Activated CD4-positive, alpha-beta T cell treated with anti-CD3 and anti-CD28 coated beads, Interleukin-2, amount 50 U/mL, for 4 hours (primary cell): ENCODE measurements at regions not wholly inside any gene's neighbourhood (a gene's known extent, or its start where the extent isn't known, plus 50 kb on each side); places are given as distances from the start of the nearest gene placed in this dataset.

Experiments
- DNase-seq, 2 experiments: peaks; one replicate each; pipeline ENCODE4 v3.0.0-alpha.2; 2020

- DNase-seq, result no peak
These were observed 1475.2 kb downstream of the TBC1D22A start for GRCh38 chr22:48237466-48238283.

DNA sequence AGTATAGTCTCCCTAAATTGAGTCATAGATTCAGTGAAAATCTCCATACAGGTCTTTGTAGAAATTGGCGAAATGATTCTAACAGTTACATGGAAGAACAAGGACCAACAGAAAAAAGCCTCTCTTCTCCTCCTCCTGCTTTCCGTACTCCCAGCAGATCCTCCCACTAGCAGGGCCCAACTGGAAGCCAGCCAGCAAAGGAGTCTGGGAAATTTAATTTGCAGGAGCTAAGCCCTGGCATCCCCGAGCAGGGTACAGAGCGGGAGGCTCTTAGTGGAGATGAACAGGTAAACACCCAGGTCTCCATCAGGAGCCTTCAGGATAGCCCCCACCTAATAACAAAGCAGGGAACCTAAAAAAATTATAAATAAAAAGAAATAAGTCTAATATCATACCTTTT is 1473.8 kb downstream of the TBC1D22A start:
- DNase-seq, result no peak

- DNase-seq, result no peak
These were observed 1473.3 kb downstream of the TBC1D22A start for GRCh38 chr22:48235744-48236143.

GRCh38 chr22:48234011-48234410 is 1471.6 kb downstream of the TBC1D22A start:
- DNase-seq, result no peak

DNA sequence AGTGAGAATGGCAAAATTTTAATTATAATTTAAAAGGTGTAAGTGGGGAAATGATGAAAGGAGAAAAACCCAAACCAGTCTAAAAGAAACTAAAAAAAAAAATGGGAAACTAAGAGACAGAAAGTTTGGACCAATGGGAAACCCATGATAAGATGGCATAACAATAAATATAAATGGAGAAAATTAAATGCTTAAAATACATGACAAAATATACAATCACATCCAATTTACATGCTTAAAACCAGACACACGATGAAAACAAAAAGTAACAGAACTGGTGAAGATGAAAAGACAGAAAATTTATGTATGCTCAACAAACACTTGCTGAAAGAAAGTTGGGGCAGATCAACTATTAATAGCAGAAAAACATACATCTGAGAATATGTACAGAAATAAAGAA is 1471.1 kb downstream of the TBC1D22A start:
- no peak for DNase-seq

DNA sequence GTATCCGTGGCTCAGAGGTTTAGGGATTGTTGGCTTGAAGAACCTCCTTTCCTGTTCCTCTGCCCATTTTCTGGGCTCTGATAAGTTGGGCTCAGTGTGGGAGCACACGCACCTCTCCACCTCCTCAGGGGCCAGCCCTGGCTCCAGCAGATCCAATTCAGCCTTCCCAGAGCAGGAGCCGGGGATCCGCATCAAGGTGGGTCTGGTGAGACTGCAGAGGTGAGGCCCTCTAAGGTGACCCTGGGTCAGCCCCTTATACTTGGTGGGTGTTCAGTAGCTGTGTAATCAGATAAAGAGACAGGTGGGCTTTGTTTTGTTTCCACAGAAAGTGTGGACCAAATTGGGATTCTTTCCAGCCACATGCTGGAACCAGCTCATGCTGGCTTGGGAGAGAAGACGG is 1466.0 kb downstream of the TBC1D22A start:
- no peak for DNase-seq

DNA sequence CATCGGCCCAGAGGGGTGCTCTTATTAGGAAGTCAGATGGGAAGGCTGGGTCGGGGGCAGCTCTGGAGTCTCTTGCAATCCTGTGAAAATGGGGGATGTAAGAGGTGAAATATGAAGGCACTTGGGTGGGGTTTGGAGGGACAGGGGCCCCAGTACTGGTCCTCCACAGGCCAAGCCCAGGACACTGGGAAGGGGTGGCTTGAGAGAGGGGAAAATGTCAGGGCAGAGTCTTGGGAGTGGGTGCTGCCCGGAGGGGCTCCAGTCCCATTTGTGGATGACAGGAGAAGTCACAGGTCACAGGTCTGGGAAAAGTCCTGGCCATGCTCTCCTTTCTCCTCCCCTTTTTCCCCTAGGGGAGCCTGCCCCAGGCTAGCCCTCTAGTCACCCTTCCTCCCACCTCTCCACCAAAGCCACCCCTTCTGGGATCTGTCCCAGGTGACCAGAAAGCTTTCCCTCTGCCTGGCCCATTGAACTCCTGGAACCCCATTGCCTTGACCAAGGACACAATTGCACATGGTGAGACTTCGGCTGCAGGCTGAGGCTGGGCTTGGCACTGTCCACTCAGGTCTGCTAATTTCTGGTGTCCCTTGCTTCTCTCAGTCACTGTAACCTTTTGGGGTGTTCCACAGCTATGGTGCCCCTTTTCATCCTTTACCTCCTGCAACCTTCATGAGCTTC is 1465.0 kb downstream of the TBC1D22A start:
- no peak for DNase-seq

DNA sequence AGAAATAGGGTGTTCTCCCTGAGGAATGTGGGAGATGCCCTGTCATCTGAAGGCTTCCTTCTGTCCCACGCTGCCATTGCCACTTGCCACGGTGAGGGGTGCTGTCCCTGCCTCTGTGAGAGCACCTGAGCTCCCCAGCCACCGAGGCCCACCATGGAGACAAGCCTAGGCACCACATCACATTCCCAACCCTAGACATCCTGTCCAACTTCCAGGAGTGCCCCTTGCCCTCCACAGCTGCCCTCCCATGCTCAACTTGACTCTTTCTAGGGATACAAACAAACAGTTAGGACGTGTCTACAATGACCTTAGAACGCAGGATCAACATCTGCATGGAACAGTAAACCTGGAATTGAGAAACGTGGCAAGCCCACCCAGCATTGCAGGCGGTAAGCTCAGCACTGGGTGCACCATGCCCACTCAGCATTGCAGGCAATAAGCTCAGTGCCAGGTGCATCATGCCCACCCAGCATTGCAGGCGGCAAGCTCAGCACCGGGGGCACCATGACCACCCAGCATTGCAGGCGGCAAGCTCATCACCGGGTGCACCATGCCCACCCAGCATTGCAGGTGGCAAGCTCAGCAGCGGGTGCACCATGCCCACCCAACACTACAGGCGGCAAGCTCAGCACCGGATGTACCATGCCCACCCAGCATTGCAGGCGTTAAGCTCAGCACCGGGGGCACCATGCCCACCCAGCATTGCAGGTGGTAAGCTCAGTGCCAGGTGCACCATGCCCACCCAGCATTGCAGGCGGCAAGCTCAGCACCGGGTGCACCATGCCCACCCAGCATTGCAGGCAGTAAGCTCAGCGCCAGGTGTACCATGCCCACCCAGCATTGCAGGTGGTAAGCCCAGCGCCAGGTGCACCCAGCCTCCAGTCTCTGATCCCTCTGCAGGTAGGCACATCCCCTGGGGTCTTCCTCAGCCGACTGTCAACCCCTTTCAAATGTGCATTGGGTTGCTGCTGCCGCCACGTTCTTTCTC is 1463.9 kb downstream of the TBC1D22A start:
- no peak for DNase-seq

- no peak for DNase-seq
These were observed 1461.9 kb downstream of the TBC1D22A start for GRCh38 chr22:48224332-48224731.

DNA sequence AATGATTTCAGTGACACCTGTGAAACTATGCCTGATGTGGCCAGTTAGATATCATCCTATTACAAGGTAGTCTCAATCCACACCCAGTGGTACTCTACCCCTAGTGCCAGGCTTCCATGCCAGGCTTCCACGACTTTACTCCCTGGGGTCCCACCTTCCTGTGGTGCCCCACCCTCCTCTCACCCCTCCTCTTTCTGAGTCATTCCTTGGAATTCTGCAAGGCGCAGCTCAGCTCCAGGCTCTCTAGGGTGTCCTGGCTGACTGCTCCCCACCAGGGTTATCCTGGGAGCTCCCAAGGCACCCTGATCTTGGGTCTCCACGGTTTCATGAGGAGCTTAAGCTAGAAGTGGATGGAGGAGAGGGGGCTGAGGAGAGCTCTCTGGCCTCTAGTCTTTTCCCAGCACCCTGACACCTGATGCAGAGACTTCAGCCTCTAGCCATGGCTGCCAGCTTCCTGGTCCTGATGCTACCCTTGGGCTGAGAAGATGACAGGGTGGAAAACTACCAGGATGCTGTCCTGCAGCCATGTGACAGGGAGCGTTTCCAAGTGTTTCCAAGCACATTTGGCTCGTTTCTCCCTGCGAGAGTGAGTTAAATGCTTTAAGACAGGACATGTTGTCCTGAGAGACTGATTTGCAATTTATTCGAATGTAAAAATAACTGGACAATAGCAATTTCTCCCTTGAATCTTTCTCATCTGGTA is 1461.2 kb downstream of the TBC1D22A start:
- DNase-seq, result no peak

- DNase-seq, result no peak
These were observed 1460.5 kb downstream of the TBC1D22A start for GRCh38 chr22:48222742-48223487.

GRCh38 chr22:48218889-48219420 is 1456.5 kb downstream of the TBC1D22A start:
- no peak for DNase-seq

DNA sequence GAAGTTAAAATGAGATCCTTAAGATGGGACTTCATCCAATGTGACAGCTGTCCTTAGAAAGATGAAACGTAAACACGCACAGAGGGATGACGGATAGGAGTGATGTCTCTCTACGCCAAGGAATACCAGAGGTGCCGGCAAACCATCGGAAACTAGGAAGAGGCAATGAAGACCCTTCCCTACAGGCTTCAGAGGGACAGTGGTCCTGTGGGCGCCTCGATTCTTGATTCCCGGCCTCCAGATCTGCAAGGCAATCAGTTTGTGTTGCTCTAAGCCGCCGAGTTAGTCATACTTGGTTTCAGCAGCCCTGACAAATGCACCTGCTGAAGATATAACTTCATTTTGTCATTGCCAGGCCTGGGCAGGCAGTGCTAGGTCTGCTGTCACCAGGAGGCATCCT is 1455.1 kb downstream of the TBC1D22A start:
- no peak for DNase-seq

DNA sequence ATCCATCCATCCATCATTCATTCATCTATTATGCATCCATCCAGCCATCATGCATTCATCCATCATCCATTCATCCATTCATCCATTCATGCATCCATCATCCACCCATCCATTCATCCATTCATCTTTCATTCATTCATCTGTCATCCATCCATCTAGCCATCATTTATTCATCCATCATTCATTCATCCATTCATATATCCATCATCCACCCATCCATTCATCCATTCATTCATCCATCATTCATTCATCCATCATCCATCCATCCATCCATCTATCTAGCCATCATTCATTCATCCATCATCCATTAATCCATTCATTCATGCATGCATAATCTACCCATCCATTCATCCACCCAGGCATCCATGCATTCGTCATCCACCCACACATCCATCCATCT is 1450.3 kb downstream of the TBC1D22A start:
- DNase-seq, result no peak

DNA sequence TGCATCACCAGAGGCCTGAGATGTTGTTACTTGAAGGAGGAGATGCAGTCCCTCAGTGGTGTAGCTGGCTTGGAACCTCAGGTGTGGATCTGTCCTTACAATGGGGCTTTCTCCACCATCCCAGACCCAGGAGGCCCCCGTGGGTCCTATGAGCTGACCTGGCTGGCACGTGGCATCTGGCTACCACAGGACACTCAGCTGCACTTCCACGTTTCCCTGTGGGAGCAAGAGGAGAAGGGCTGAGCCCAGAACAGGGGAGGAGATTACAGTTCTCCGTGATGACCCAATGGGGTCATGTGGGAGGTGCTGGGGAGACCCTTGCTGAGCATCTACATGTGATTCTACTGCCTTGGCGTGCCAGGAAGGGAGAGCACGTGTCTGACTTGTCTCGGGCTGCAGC is 1448.4 kb downstream of the TBC1D22A start:
- DNase-seq, result no peak

GRCh38 chr22:48210198-48210580 is 1447.7 kb downstream of the TBC1D22A start:
- DNase-seq, result no peak

DNA sequence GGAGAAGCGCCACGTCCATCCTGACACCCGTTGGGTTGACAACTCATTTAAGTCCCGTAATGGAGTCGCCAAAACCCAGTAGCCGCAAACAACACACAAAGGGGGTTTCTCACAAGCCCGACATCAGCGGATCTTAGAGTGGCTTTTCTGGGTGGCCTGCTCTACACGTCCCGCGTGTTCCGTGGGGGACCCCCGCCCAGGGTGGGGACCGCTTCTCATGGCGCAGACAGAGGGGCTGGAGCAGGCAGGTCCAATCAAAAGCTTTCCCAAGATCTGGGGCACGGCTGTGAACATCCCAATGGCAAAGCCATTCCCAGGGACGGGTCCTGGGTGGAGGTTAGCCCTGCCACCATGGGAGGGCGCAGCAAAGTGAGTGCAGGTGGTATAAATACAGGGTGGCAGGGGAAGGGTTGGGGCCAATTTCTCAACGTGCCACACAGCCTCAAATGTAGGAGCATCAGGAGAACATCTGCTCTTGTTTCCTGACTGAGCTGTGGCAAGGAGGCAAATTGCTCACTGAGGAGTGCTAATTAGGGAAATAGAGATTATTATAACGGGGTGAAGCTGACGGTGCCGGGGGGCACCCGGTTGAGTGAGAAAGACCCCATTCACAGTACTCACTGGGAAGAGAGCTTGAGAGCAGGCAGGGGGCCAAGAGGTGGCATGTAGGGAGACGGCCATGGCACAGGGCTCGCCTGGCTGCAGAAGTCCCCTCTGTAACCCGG is 1447.2 kb downstream of the TBC1D22A start:
- DNase-seq, result no peak

DNA sequence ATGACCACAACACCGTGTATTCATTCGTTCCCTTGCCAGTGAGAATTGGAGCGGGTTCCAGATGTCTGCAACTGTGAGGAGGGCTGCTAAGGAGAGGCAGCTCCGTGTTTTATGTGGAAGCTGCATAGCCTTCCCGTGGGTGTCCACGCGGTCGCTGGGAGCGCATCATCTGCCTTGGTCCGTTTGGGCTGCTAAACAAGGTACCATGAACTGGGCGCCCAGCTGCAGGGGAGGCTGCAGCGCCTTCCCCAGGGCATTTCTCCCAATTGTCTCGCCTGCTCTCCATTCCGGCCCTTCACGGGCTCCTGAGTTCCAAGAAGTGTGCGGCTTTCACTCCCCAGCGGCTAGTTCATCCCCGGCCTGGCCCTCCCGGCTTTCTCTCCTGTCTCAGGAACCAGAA is 1446.4 kb downstream of the TBC1D22A start:
- no peak for DNase-seq

DNA sequence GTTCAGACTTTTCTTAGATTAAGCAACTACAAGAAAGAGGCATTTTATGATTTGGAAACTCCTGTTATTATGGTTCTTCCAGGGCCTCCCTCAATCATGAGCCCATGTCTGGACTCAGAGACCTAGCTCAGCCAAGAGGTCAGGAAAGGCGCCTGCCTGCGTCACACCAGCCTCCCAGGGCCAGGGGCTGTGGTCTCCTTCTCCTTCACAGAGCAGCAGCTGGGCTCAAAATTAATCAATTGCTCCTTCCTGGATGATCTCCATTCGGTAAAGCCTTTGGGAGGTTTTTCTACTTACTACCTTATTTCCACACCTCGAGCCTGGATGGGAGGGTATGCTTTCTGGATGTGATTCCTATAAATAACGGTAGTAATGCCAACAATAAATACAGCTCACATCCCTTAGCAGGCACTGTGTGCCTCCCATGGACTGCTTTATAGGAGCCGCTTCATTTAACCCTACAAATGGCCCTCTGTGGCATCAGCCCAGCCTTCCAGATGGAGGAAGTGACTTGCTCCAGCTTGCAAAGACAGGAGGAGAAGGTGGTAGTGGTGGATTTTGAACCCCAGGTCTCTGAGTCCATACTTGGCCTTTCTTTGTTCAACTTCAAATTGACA is 1445.6 kb downstream of the TBC1D22A start:
- no peak for DNase-seq

GRCh38 chr22:48205790-48206189 is 1443.3 kb downstream of the TBC1D22A start:
- DNase-seq, result no peak
